Breast epithelium (tissue), 3 donors: ENCODE measurements at regions not wholly inside any gene's neighbourhood (a gene's known extent, or its start where the extent isn't known, plus 50 kb on each side); places are given as distances from the start of the nearest gene placed in this dataset.

Experiments used
- POLR2A ChIP-seq: fragments of 450-650 bp; IDR thresholded peaks from one replicate; pipeline ENCODE4 v1.6.1; 2016; ENCODE audit warnings: antibody characterized with exemption, mild to moderate bottlenecking, moderate library complexity
- POLR2AphosphoS5 ChIP-seq, 3 donors: sonication (generic); formaldehyde crosslinking; IDR thresholded peaks; one replicate each; pipeline ENCODE4 v1.6.1; 2017; ENCODE audit warnings: antibody characterized with exemption in 3 of 3
- TF ChIP-seq, protein P1 (sequence below), 3 donors: fragments of 450-650 bp; IDR thresholded peaks; one replicate each; pipeline ENCODE4 v1.5.1; 2016 to 2017; ENCODE audit warnings: antibody characterized with exemption in 3 of 3, mild to moderate bottlenecking in 3 of 3, moderate library complexity in 3 of 3

- TF ChIP-seq, protein P1, sequence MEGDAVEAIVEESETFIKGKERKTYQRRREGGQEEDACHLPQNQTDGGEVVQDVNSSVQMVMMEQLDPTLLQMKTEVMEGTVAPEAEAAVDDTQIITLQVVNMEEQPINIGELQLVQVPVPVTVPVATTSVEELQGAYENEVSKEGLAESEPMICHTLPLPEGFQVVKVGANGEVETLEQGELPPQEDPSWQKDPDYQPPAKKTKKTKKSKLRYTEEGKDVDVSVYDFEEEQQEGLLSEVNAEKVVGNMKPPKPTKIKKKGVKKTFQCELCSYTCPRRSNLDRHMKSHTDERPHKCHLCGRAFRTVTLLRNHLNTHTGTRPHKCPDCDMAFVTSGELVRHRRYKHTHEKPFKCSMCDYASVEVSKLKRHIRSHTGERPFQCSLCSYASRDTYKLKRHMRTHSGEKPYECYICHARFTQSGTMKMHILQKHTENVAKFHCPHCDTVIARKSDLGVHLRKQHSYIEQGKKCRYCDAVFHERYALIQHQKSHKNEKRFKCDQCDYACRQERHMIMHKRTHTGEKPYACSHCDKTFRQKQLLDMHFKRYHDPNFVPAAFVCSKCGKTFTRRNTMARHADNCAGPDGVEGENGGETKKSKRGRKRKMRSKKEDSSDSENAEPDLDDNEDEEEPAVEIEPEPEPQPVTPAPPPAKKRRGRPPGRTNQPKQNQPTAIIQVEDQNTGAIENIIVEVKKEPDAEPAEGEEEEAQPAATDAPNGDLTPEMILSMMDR (IDR thresholded peaks at IDR 0.05), result no peak
- no peak for TF ChIP-seq POLR2A
- no peak for TF ChIP-seq POLR2AphosphoS5 (IDR thresholded peaks at IDR 0.05)
These were observed 607.8 kb downstream of the BNC2 start for GRCh38 chr9:16262477-16263261.
